Prostate gland (tissue), 2 donors: ENCODE measurements at regions not wholly inside any gene's neighbourhood (a gene's known extent, or its start where the extent isn't known, plus 50 kb on each side); places are given as distances from the start of the nearest gene placed in this dataset.

Experiments
- DNase-seq: peaks from one replicate; pipeline ENCODE4 v3.0.0-alpha.2; 2019; ENCODE audit warnings: low spot score
- H3K27ac ChIP-seq, 2 donors: fragments of 200-600 bp; sonication (generic); 2 replicates each; pipeline ENCODE4 v1.5.1; 2017 to 2019
- H3K27me3 ChIP-seq: fragments of 200-600 bp; sonication (generic); replicated peaks from 2 replicates; pipeline ENCODE4 v1.5.1; 2019; ENCODE audit not compliant: insufficient read depth
- H3K36me3 ChIP-seq, 2 donors: fragments of 200-600 bp; sonication (generic); 1 replicate in 1 of 2; 2 replicates in 1 of 2; pipeline versions ENCODE4 v1.5.1 to v1.8.1; 2017 to 2019
- H3K4me1 ChIP-seq: fragments of 200-600 bp; sonication (generic); replicated peaks from 2 replicates; pipeline ENCODE4 v1.5.1; 2019
- H3K4me3 ChIP-seq, 2 donors: fragments of 200-600 bp; sonication (generic); 2 replicates each; pipeline ENCODE4 v1.5.1; 2017 to 2019
- H3K9me3 ChIP-seq: fragments of 200-600 bp; sonication (generic); 2 replicates; pipeline ENCODE4 v1.5.1; 2017
- CTCF ChIP-seq, 4 experiments: fragments of 200-600 bp in 2 of 4; fragments of 450-650 bp in 2 of 4; sonication (generic) in 2 of 4; IDR thresholded peaks; 1 replicate in 3 of 4; 2 replicates in 1 of 4; pipeline ENCODE4 v1.5.1; 2016 to 2019; ENCODE audit warnings: antibody characterized with exemption in 4 of 4, mild to moderate bottlenecking in 2 of 4, moderate library complexity in 2 of 4
- POLR2A ChIP-seq: fragments of 450-650 bp; IDR thresholded peaks from one replicate; pipeline ENCODE4 v1.6.1; 2016; ENCODE audit warnings: antibody characterized with exemption, mild to moderate bottlenecking
- POLR2AphosphoS5 ChIP-seq: sonication (generic); formaldehyde crosslinking; IDR thresholded peaks from one replicate; pipeline ENCODE4 v1.6.1; 2017; ENCODE audit warnings: antibody characterized with exemption
- WGBS: methylation state at CpG from one replicate; pipeline ENCODE4 v1.1.5; 2018; 5-methylcytosine and 5-hydroxymethylcytosine counted together
- intact Hi-C: fragments of 100-400 bp; cut with DNase I; formaldehyde crosslinking; loops from one replicate; pipeline ENCODE4 v1.14.2; 2022

- 81% methylated on average over 7 of the region's 7 CpGs for WGBS
- no peaks in the 10 kb centered on the region for H3K4me1 ChIP-seq
- H3K4me3 ChIP-seq: no peak overlapping the region
- intact Hi-C loops: no loop called here
- DNase-seq: no peak
- TF ChIP-seq CTCF (IDR thresholded peaks at IDR 0.05): no peak
- TF ChIP-seq POLR2A: no peak
- no peak for TF ChIP-seq POLR2AphosphoS5
- H3K9me3 ChIP-seq: no peaks in the 10 kb centered on the region
- H3K36me3 ChIP-seq: no peaks in the 10 kb centered on the region
- H3K27ac ChIP-seq: no peak overlapping the region
- no peaks in the 10 kb centered on the region for H3K27me3 ChIP-seq
Observed at GRCh38 chr21:35674895-35675470, 385.3 kb downstream of the SETD4 start.

GRCh38 chr21:35674091-35674671 is 386.1 kb downstream of the SETD4 start:
- H3K27ac ChIP-seq: no peak overlapping the region
- no peaks in the 10 kb centered on the region for H3K27me3 ChIP-seq
- 90% methylated on average over 13 of the region's 13 CpGs for WGBS
- no peaks in the 10 kb centered on the region for H3K4me1 ChIP-seq
- no peaks in the 10 kb centered on the region for H3K9me3 ChIP-seq
- no peaks in the 10 kb centered on the region for H3K36me3 ChIP-seq
- TF ChIP-seq CTCF (IDR thresholded peaks at IDR 0.05) (no peak), POLR2A (no peak), POLR2AphosphoS5 (no peak)
- no peak overlapping the region for H3K4me3 ChIP-seq
- no peak for DNase-seq
- intact Hi-C loops: no loop called here

GRCh38 chr21:35672313-35672712 is 388.0 kb downstream of the SETD4 start:
- WGBS: 88% methylated on average over 3 of the region's 3 CpGs

GRCh38 chr21:35664683-35665082 is 395.6 kb downstream of the SETD4 start:
- no peaks in the 10 kb centered on the region for H3K36me3 ChIP-seq
- no peaks in the 10 kb centered on the region for H3K27me3 ChIP-seq
- 81% methylated on average over 3 of the region's 3 CpGs for WGBS
- no peak for DNase-seq
- H3K4me3 ChIP-seq: no peak overlapping the region
- intact Hi-C loops: no loop called here
- H3K4me1 ChIP-seq: no peaks in the 10 kb centered on the region
- no peaks in the 10 kb centered on the region for H3K9me3 ChIP-seq
- no peak for TF ChIP-seq CTCF (IDR thresholded peaks at IDR 0.05)
- TF ChIP-seq POLR2AphosphoS5: no peak
- no peak for TF ChIP-seq POLR2A
- H3K27ac ChIP-seq: no peak overlapping the region

More at GRCh38 chr21:35672313-35672712, 388.0 kb downstream of the SETD4 start:
- DNase-seq: no peak
- intact Hi-C loops: no loop called here
- Histone ChIP-seq H3K9me3 (no peaks in the 10 kb centered on the region), H3K4me3 (no peak overlapping the region), H3K27ac (no peak overlapping the region), H3K27me3 (no peaks in the 10 kb centered on the region), H3K36me3 (no peaks in the 10 kb centered on the region), H3K4me1 (no peaks in the 10 kb centered on the region)
- TF ChIP-seq CTCF (IDR thresholded peaks at IDR 0.05) (no peak), POLR2A (no peak), POLR2AphosphoS5 (no peak)
